ENCODE measurements at regions not wholly inside any gene's neighbourhood (a gene's known extent, or its start where the extent isn't known, plus 50 kb on each side); places are given as distances from the start of the nearest gene placed in this dataset.

GRCh38 chr9:6132650-6133049 lies 83.0 kb upstream of the IL33 start:
- no peak overlapping the region for H3K4me3 ChIP-seq (ENCODE audit: low read length)
- no peaks in the 10 kb centered on the region for H4K20me1 ChIP-seq (ENCODE audit: insufficient read depth)
- TF ChIP-seq SMC3 (conservative IDR thresholded peaks at IDR 0.05; ENCODE audit: poor library complexity) (no peak), CTCF (IDR thresholded peaks at IDR 0.05; ENCODE audit: poor library complexity, severe bottlenecking) (no peak), RAD21 (conservative IDR thresholded peaks at IDR 0.05) (no peak)
- H3K79me2 ChIP-seq (replicated peaks; ENCODE audit: insufficient read depth, low read length), result no peaks in the 10 kb centered on the region
- H3K27me3 ChIP-seq (ENCODE audit: insufficient read depth, low read depth, low read length), result no peaks in the 10 kb centered on the region
- no peaks in the 10 kb centered on the region for H3K36me3 ChIP-seq (ENCODE audit: insufficient read depth, low read length)
- no peaks in the 10 kb centered on the region for H3K9me2 ChIP-seq (ENCODE audit: insufficient read depth, low read length)
- no peak overlapping the region for H3K4me2 ChIP-seq (ENCODE audit: low read length)
- H3K9me3 ChIP-seq (ENCODE audit: low read length), result no peaks in the 10 kb centered on the region
- H3F3A ChIP-seq (ENCODE audit: insufficient read depth, low read length, poor library complexity, severe bottlenecking), result no peaks in the 10 kb centered on the region
- H2AFZ ChIP-seq (ENCODE audit: low read depth, low read length), result no peak overlapping the region
- no peak overlapping the region for H3K9ac ChIP-seq (ENCODE audit: low read length)
- no peak overlapping the region for H3K27ac ChIP-seq (ENCODE audit: low read length)

- H3K4me2 ChIP-seq (ENCODE audit: low read length), result no peak overlapping the region
- TF ChIP-seq EP300 (conservative IDR thresholded peaks at IDR 0.05; ENCODE audit: poor library complexity, severe bottlenecking) (no peak), RAD21 (conservative IDR thresholded peaks at IDR 0.05) (no peak), CTCF (IDR thresholded peaks at IDR 0.05; ENCODE audit: poor library complexity, severe bottlenecking) (no peak), TAF1 (IDR thresholded peaks at IDR 0.05; ENCODE audit: low read depth) (no peak), SMC3 (conservative IDR thresholded peaks at IDR 0.05; ENCODE audit: poor library complexity) (no peak), POLR2AphosphoS5 (IDR thresholded peaks at IDR 0.05) (no peak), EZH2 (IDR thresholded peaks at IDR 0.05; ENCODE audit: borderline replicate concordance, insufficient read depth, low read length, poor library complexity, severe bottlenecking) (no peak), MXI1 (conservative IDR thresholded peaks at IDR 0.05; ENCODE audit: poor library complexity, severe bottlenecking) (no peak)
- TF ChIP-seq, protein P1, sequence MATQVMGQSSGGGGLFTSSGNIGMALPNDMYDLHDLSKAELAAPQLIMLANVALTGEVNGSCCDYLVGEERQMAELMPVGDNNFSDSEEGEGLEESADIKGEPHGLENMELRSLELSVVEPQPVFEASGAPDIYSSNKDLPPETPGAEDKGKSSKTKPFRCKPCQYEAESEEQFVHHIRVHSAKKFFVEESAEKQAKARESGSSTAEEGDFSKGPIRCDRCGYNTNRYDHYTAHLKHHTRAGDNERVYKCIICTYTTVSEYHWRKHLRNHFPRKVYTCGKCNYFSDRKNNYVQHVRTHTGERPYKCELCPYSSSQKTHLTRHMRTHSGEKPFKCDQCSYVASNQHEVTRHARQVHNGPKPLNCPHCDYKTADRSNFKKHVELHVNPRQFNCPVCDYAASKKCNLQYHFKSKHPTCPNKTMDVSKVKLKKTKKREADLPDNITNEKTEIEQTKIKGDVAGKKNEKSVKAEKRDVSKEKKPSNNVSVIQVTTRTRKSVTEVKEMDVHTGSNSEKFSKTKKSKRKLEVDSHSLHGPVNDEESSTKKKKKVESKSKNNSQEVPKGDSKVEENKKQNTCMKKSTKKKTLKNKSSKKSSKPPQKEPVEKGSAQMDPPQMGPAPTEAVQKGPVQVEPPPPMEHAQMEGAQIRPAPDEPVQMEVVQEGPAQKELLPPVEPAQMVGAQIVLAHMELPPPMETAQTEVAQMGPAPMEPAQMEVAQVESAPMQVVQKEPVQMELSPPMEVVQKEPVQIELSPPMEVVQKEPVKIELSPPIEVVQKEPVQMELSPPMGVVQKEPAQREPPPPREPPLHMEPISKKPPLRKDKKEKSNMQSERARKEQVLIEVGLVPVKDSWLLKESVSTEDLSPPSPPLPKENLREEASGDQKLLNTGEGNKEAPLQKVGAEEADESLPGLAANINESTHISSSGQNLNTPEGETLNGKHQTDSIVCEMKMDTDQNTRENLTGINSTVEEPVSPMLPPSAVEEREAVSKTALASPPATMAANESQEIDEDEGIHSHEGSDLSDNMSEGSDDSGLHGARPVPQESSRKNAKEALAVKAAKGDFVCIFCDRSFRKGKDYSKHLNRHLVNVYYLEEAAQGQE (IDR thresholded peaks at IDR 0.05; ENCODE audit: borderline replicate concordance), result no peak
- H3K27ac ChIP-seq (ENCODE audit: low read length), result no peak overlapping the region
- no peaks in the 10 kb centered on the region for H3K9me2 ChIP-seq (ENCODE audit: insufficient read depth, low read length)
- H3F3A ChIP-seq (ENCODE audit: insufficient read depth, low read length, poor library complexity, severe bottlenecking), result no peaks in the 10 kb centered on the region
- H3K27me3 ChIP-seq (ENCODE audit: insufficient read depth, low read depth, low read length), result no peaks in the 10 kb centered on the region
- no peaks in the 10 kb centered on the region for H3K9me3 ChIP-seq (ENCODE audit: low read length)
- H3K79me2 ChIP-seq (replicated peaks; ENCODE audit: insufficient read depth, low read length), result no peaks in the 10 kb centered on the region
- no peaks in the 10 kb centered on the region for H4K20me1 ChIP-seq (ENCODE audit: insufficient read depth)
- H3K36me3 ChIP-seq (ENCODE audit: insufficient read depth, low read length), result no peaks in the 10 kb centered on the region
- no peak overlapping the region for H2AFZ ChIP-seq (ENCODE audit: low read depth, low read length)
- no peak overlapping the region for H3K4me3 ChIP-seq (ENCODE audit: low read length)
- H3K9ac ChIP-seq (ENCODE audit: low read length), result no peak overlapping the region
Measured at GRCh38 chr9:6128030-6128429, 87.6 kb upstream of the IL33 start.
